Fibroblast of lung (primary cell): ENCODE measurements at regions not wholly inside any gene's neighbourhood (a gene's known extent, or its start where the extent isn't known, plus 50 kb on each side); places are given as distances from the start of the nearest gene placed in this dataset.

Source experiments
- CTCF ChIP-seq, 2 donors: IDR thresholded peaks in 1 of 2; conservative IDR thresholded peaks in 1 of 2; 1 replicate in 1 of 2; 2 replicates in 1 of 2; pipeline ENCODE4 v1.5.1; 2011 to 2012; ENCODE audit warnings: low read length in 2 of 2, control low read depth in 1 of 2, inconsistent platforms in 1 of 2, low read depth in 1 of 2, mild to moderate bottlenecking in 1 of 2
- EZH2 ChIP-seq: IDR thresholded peaks from 2 replicates; pipeline ENCODE4 v1.5.1; 2012; ENCODE audit warnings: low read length, control low read depth, mild to moderate bottlenecking; ENCODE audit errors: missing control alignments

GRCh38 chr2:143819190-143819735 is 690.0 kb downstream of the ARHGAP15 start:
- TF ChIP-seq CTCF (conservative IDR thresholded peaks at IDR 0.05 in 1 of 2, IDR thresholded peaks at IDR 0.05 in 1 of 2; ENCODE audit: low read depth in 1 of 2, low read length in 2 of 2) (no peak), EZH2 (no peak)
